PC-3 (cell line): ENCODE measurements at regions not wholly inside any gene's neighbourhood (a gene's known extent, or its start where the extent isn't known, plus 50 kb on each side); places are given as distances from the start of the nearest gene placed in this dataset.

Experiments
- CTCF ChIP-seq: fragments of 300-600 bp; sonication (generic); conservative IDR thresholded peaks from 2 replicates; pipeline ENCODE4 v1.5.1; 2017; ENCODE audit warnings: antibody characterized with exemption, low read depth, mild to moderate bottlenecking, low read length
- EZH2 ChIP-seq: fragments of 300-600 bp; sonication (generic); IDR thresholded peaks from one replicate; pipeline ENCODE4 v1.6.1; 2017; ENCODE audit warnings: antibody characterized with exemption, mild to moderate bottlenecking, low read length; ENCODE audit not compliant: unreplicated experiment

- TF ChIP-seq CTCF (no peak), EZH2 (no peak)
Observed at GRCh38 chr18:78753240-78753639, 226.4 kb upstream of the SALL3 start.
